ENCODE measurements at regions not wholly inside any gene's neighbourhood (a gene's known extent, or its start where the extent isn't known, plus 50 kb on each side); places are given as distances from the start of the nearest gene placed in this dataset.
"Not testable (repeated sequence)": the region's sequence is repeated elsewhere in the genome, so short reads cannot be mapped to it uniquely, and the experiment has no call there.

- H3K9me3 Mint-ChIP-seq; H3K27me3 Mint-ChIP-seq (ENCODE audit: low read depth); H3K4me3 Mint-ChIP-seq; H3K27ac Mint-ChIP-seq; DNase-seq; H3K36me3 Mint-ChIP-seq (ENCODE audit: insufficient read depth in 2 of 2): not testable (repeated sequence)
- peak in 1 of 2 donors; percentile 20 for ATAC-seq (replicated peaks in 1 of 2)
- peaks cover 24% of the 10 kb centered on the region for H3K4me1 Mint-ChIP-seq (ENCODE audit: low read depth)
These were observed 49.9 kb upstream of the MSMB start for GRCh38 chr10:46095943-46096342.

- Mint-ChIP-seq H3K9me3 (peaks cover 0 to 3% of the 10 kb centered on the region in 2 donors), H3K4me1 (ENCODE audit: low read depth) (peaks cover 24% of the 10 kb centered on the region), H3K36me3 (ENCODE audit: insufficient read depth in 2 of 2) (peaks cover 0 to 4% of the 10 kb centered on the region in 2 donors), H3K4me3 (peak overlapping the region in 1 of 2 donors; percentile 63), H3K27me3 (ENCODE audit: low read depth) (no peaks in the 10 kb centered on the region), H3K27ac (no peak overlapping the region)
- DNase-seq: no peak
- ATAC-seq (replicated peaks in 1 of 2): no peak
These were observed 50.4 kb upstream of the MSMB start for GRCh38 chr10:46096446-46096845.

- Mint-ChIP-seq H3K4me3 (peak overlapping the region in 1 of 2 donors; percentile 63), H3K27me3 (ENCODE audit: low read depth) (no peaks in the 10 kb centered on the region), H3K4me1 (ENCODE audit: low read depth) (peaks cover 24% of the 10 kb centered on the region), H3K36me3 (ENCODE audit: insufficient read depth in 2 of 2) (peaks cover 0 to 4% of the 10 kb centered on the region in 2 donors), H3K9me3 (peaks cover 0 to 3% of the 10 kb centered on the region in 2 donors), H3K27ac (peak overlapping the region; percentile 44)
- DNase-seq (no peak), ATAC-seq (replicated peaks in 1 of 2) (peak; percentile 20 to 37)
These were observed 51.0 kb upstream of the MSMB start for GRCh38 chr10:46096909-46097575.

- ATAC-seq (replicated peaks in 1 of 2): no peak
- Mint-ChIP-seq H3K9me3 (peaks cover 0 to 3% of the 10 kb centered on the region in 2 donors), H3K36me3 (ENCODE audit: insufficient read depth in 2 of 2) (peaks cover 0 to 4% of the 10 kb centered on the region in 2 donors), H3K27ac (no peak overlapping the region), H3K27me3 (ENCODE audit: low read depth) (no peaks in the 10 kb centered on the region), H3K4me3 (no peak overlapping the region), H3K4me1 (ENCODE audit: low read depth) (peaks cover 24% of the 10 kb centered on the region)
- DNase-seq: no peak
These were observed 51.7 kb upstream of the MSMB start for GRCh38 chr10:46097576-46098317.

- no peak overlapping the region for H3K4me3 Mint-ChIP-seq
- ATAC-seq (replicated peaks in 1 of 2) (no peak), DNase-seq (no peak)
- peaks cover 0 to 4% of the 10 kb centered on the region in 2 donors for H3K36me3 Mint-ChIP-seq (ENCODE audit: insufficient read depth in 2 of 2)
- H3K4me1 Mint-ChIP-seq (ENCODE audit: low read depth): peaks cover 24% of the 10 kb centered on the region
- no peak overlapping the region for H3K27ac Mint-ChIP-seq
- peaks cover 0 to 3% of the 10 kb centered on the region in 2 donors for H3K9me3 Mint-ChIP-seq
- no peaks in the 10 kb centered on the region for H3K27me3 Mint-ChIP-seq (ENCODE audit: low read depth)
These were observed 52.3 kb upstream of the MSMB start for GRCh38 chr10:46098386-46098785.

GRCh38 chr10:46098925-46099324, 52.9 kb upstream of the MSMB start:
- not testable (repeated sequence) for DNase-seq; H3K36me3 Mint-ChIP-seq (ENCODE audit: insufficient read depth in 2 of 2); H3K4me3 Mint-ChIP-seq; H3K27me3 Mint-ChIP-seq (ENCODE audit: low read depth); H3K9me3 Mint-ChIP-seq; H3K27ac Mint-ChIP-seq; ATAC-seq (replicated peaks in 1 of 2)
- H3K4me1 Mint-ChIP-seq (ENCODE audit: low read depth): peaks cover 24% of the 10 kb centered on the region

- H3K4me3 Mint-ChIP-seq: no peak overlapping the region
- ATAC-seq (replicated peaks in 1 of 2) (no peak), DNase-seq (no peak)
- H3K9me3 Mint-ChIP-seq: no peaks in the 10 kb centered on the region
- peaks cover 10% of the 10 kb centered on the region for H3K4me1 Mint-ChIP-seq (ENCODE audit: low read depth)
- peaks cover 0 to 3% of the 10 kb centered on the region in 2 donors for H3K36me3 Mint-ChIP-seq (ENCODE audit: insufficient read depth in 2 of 2)
- no peak overlapping the region for H3K27ac Mint-ChIP-seq
- peaks cover 13% of the 10 kb centered on the region for H3K27me3 Mint-ChIP-seq (ENCODE audit: low read depth)
These were observed 58.1 kb upstream of the MSMB start for GRCh38 chr10:46104071-46104585.

- not testable (repeated sequence) for H3K4me1 Mint-ChIP-seq (ENCODE audit: low read depth); ATAC-seq (replicated peaks in 1 of 2); H3K27ac Mint-ChIP-seq; H3K9me3 Mint-ChIP-seq; H3K36me3 Mint-ChIP-seq (ENCODE audit: insufficient read depth in 2 of 2); DNase-seq
- peaks cover 13% of the 10 kb centered on the region for H3K27me3 Mint-ChIP-seq (ENCODE audit: low read depth)
- H3K4me3 Mint-ChIP-seq: peak overlapping the region; percentile 72 to 88
These were observed 59.3 kb upstream of the MSMB start for GRCh38 chr10:46105416-46105815.

GRCh38 chr10:46105856-46106409, 59.9 kb upstream of the MSMB start:
- peak overlapping the region; percentile 72 to 88 for H3K4me3 Mint-ChIP-seq
- H3K27ac Mint-ChIP-seq: not testable (repeated sequence)
- ATAC-seq (replicated peaks in 1 of 2): peak; percentile 52

GRCh38 chr10:46106410-46107255, 60.6 kb upstream of the MSMB start:
- peak; percentile 96 to 98 for ATAC-seq (replicated peaks in 1 of 2)
- Mint-ChIP-seq H3K27me3 (ENCODE audit: low read depth) (peaks cover 13% of the 10 kb centered on the region), H3K4me3 (peak overlapping the region; percentile 86 to 88), H3K4me1 (ENCODE audit: low read depth) (peaks cover 10% of the 10 kb centered on the region), H3K36me3 (ENCODE audit: insufficient read depth in 2 of 2) (peaks cover 0 to 3% of the 10 kb centered on the region in 2 donors), H3K9me3 (no peaks in the 10 kb centered on the region), H3K27ac (peak overlapping the region; percentile 1)
- DNase-seq: peak; percentile 72 to 73

More at GRCh38 chr10:46105856-46106409, 59.9 kb upstream of the MSMB start:
- peak in 1 of 2 donors; percentile 17 for DNase-seq
- H3K4me1 Mint-ChIP-seq (ENCODE audit: low read depth); H3K36me3 Mint-ChIP-seq (ENCODE audit: insufficient read depth in 2 of 2); H3K9me3 Mint-ChIP-seq: not testable (repeated sequence)
- H3K27me3 Mint-ChIP-seq (ENCODE audit: low read depth): peaks cover 13% of the 10 kb centered on the region

- not testable (repeated sequence) for ATAC-seq (replicated peaks in 1 of 2); DNase-seq; H3K4me1 Mint-ChIP-seq (ENCODE audit: low read depth); H3K36me3 Mint-ChIP-seq (ENCODE audit: insufficient read depth in 2 of 2); H3K27ac Mint-ChIP-seq; H3K9me3 Mint-ChIP-seq; H3K4me3 Mint-ChIP-seq
- peaks cover 13% of the 10 kb centered on the region for H3K27me3 Mint-ChIP-seq (ENCODE audit: low read depth)
These were observed 62.1 kb upstream of the MSMB start for GRCh38 chr10:46108158-46108499.

GRCh38 chr10:46154271-46154670, 108.2 kb upstream of the MSMB start:
- H3K4me1 Mint-ChIP-seq (ENCODE audit: low read depth); H3K27me3 Mint-ChIP-seq (ENCODE audit: low read depth); H3K36me3 Mint-ChIP-seq (ENCODE audit: insufficient read depth in 2 of 2); ATAC-seq (replicated peaks in 1 of 2); H3K4me3 Mint-ChIP-seq; DNase-seq; H3K9me3 Mint-ChIP-seq; H3K27ac Mint-ChIP-seq: not testable (repeated sequence)

All from activated T-cell treated with anti-CD3 and anti-CD28 coated beads, Interleukin-2, amount 50 U/mL, for 72 hours (primary cell).